ENCODE measurements at regions not wholly inside any gene's neighbourhood (a gene's known extent, or its start where the extent isn't known, plus 50 kb on each side); places are given as distances from the start of the nearest gene placed in this dataset.

DNA sequence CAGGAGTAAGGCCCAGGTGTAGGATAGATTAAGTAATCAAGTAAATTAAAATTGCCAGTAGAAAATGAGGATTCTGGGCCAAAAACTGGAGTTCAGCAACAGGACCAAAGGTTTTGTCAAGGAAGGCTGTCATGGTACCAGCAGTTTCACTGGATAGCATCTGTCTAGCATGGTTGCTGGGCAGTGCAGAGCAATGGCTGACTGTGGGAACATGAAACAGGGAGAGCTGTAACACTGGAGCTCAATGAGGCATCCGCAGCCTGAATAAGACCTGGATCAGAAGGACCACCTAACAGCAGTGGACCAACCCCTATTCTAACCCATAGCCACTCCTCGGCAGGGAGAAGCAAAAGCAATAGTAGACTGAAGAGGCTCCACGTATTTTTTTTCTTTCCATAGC, 132.4 kb downstream of the ATOH1 start:
- no peak for DNase-seq (ENCODE audit: low read depth)
- TF ChIP-seq, protein P1, sequence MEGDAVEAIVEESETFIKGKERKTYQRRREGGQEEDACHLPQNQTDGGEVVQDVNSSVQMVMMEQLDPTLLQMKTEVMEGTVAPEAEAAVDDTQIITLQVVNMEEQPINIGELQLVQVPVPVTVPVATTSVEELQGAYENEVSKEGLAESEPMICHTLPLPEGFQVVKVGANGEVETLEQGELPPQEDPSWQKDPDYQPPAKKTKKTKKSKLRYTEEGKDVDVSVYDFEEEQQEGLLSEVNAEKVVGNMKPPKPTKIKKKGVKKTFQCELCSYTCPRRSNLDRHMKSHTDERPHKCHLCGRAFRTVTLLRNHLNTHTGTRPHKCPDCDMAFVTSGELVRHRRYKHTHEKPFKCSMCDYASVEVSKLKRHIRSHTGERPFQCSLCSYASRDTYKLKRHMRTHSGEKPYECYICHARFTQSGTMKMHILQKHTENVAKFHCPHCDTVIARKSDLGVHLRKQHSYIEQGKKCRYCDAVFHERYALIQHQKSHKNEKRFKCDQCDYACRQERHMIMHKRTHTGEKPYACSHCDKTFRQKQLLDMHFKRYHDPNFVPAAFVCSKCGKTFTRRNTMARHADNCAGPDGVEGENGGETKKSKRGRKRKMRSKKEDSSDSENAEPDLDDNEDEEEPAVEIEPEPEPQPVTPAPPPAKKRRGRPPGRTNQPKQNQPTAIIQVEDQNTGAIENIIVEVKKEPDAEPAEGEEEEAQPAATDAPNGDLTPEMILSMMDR (conservative IDR thresholded peaks at IDR 0.05; ENCODE audit: low read depth, low read length): no peak

DNA sequence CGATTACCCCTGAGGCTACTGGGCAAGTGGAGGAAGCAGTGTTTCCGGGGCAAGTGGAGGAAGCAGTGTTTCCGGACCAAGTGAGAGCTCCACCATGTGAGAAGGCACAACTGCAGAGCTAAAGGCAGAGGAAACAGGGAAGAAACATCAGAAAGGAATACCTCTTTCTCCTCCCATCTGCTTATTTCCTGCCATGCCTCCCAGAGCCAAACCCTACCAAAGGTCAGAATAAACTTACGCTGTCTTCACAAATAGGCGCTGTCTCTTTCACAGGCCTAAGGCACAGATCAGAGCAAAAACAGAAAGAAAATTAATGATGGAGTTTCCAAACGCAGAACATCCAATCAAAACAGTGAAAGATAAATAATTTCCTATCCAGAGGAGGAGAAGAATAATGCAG, 153.0 kb downstream of the ATOH1 start:
- DNase-seq (ENCODE audit: low read depth): no peak
- no peak overlapping the region for H3K4me3 ChIP-seq (ENCODE audit: low read length)
- TF ChIP-seq, protein P1 (conservative IDR thresholded peaks at IDR 0.05; ENCODE audit: low read depth, low read length): no peak

More for the DNA sequence above, 132.4 kb downstream of the ATOH1 start:
- H3K4me3 ChIP-seq (ENCODE audit: low read length): no peak overlapping the region

DNA sequence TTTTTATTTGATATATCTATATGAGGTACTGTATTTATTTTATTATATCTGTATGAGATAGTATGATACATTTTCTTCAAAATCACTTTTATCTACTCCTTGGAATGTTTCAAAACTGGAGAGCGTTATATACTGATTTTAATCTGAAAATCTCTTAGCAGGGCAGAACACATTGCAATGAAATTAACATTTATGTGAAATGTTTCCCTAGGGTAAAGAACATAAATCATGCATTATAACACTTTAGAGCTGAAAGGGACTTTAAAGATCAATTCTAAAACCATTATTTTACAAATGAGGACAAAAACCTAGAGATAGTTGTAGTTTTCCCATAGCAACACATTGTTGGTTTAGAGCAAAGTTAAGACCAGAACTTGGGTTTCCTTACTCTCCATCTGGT, 153.7 kb downstream of the ATOH1 start:
- no peak for DNase-seq (ENCODE audit: low read depth)

DNA sequence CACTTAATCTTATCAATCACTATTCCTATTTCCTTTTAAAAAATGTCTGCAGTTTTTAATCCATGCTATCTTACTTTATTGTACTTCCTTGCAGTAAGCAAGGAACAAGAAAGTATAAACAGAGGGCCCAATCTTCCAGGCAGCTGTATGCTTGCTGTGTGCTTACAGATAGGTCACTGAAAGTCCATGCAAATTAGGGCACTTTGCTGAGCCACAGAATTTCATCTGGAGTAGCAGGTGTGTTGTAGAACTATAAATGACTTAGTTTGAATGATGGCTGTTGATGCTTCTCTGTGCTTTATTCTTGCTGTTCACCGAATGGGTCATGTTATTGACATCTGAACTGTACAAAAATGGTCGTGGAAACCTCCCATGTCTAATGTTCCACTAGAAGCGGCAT, 154.6 kb downstream of the ATOH1 start:
- H3K4me3 ChIP-seq (ENCODE audit: low read length): no peak overlapping the region
- TF ChIP-seq, protein P1 (conservative IDR thresholded peaks at IDR 0.05; ENCODE audit: low read depth, low read length): no peak
- DNase-seq (ENCODE audit: low read depth): no peak

More for the DNA sequence above, 153.7 kb downstream of the ATOH1 start:
- TF ChIP-seq, protein P1 (conservative IDR thresholded peaks at IDR 0.05; ENCODE audit: low read depth, low read length): no peak
- no peak overlapping the region for H3K4me3 ChIP-seq (ENCODE audit: low read length)

DNA sequence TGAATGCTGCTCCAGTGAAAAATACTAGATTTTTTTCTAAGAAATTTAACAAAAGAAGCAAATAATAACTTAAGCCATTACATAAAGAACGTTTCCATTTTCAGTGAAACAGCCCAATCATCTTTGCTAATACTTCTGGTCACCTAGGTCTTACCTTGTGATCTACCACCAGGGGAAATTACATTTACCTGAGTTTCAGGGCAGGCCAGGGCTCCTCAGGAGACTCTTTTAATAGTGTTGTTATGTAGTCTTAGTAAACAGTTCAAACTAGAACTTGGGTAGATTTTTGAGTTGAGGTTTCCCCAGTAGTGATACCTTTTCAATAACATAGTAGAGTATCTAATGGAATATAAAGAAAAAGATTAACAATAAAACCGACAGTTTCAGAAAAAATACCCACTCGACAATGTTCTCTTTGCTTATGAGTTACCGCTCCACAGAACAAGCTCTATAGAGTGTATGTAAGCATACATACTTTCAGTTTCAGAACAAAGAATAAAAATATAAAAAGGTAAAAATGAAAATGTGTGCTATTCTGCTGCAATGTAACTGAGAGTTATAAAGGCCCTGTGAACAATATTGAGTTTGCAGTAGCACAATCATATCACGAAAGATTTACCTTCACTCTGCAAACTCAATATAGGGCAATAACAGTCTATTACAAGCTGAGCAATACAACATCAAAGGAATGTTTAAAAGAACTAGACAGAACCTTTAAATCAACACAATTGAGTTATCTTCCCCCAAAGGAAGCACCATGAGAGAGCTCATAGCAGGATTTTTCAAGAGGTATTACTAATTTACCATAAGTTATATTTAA, 165.8 kb downstream of the ATOH1 start:
- no peak overlapping the region for H3K4me3 ChIP-seq (ENCODE audit: low read length)
- TF ChIP-seq, protein P1 (conservative IDR thresholded peaks at IDR 0.05; ENCODE audit: low read depth, low read length): no peak
- no peak for DNase-seq (ENCODE audit: low read depth)

DNA sequence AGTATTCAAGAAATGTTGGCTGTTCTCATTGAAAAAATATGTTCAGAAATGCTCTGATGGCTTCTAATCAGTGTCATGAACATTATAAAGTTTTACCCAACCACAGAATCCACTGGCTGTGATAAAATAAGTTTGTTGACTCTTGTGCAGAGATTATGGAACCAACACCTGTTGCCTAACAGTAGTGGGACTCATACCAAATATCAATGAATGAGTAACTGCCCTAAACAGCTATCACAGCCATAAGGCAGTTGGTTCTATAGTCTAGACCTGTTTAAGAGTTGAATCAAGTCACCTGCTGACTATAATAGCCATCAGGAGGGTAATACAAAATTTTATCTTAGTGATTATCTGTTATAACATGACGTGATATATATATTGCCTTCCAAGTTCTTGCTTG, 168.3 kb downstream of the ATOH1 start:
- no peak for DNase-seq (ENCODE audit: low read depth)
- TF ChIP-seq, protein P1 (conservative IDR thresholded peaks at IDR 0.05; ENCODE audit: low read depth, low read length): no peak
- H3K4me3 ChIP-seq (ENCODE audit: low read length): no peak overlapping the region

DNA sequence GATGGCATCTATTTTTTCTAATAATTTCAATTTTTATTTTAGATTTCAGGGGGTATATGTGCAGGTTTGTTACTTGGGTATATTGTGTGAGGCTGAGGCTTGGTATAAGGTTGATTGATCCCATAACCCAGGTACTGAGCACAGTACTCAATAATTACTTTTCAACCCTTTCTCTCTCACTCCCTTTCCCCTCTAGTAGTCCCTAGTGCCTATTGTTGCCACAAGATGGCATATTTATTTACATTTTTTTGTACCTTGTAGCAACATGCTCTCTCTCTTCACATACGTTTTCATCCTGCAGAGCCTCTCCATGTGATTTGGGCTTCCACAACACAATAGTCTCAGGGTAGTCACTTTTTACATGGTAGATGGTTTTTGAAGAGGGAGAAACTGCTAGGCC, 172.0 kb downstream of the ATOH1 start:
- no peak overlapping the region for H3K4me3 ChIP-seq (ENCODE audit: low read length)
- TF ChIP-seq, protein P1 (conservative IDR thresholded peaks at IDR 0.05; ENCODE audit: low read depth, low read length): no peak
- DNase-seq (ENCODE audit: low read depth): no peak
